Osteoblast (primary cell): ENCODE measurements at regions not wholly inside any gene's neighbourhood (a gene's known extent, or its start where the extent isn't known, plus 50 kb on each side); places are given as distances from the start of the nearest gene placed in this dataset.

Experiments used
- DNase-seq: peaks from one replicate; pipeline ENCODE4 v3.0.0; 2011; ENCODE audit warnings: low spot score, mixed read lengths; ENCODE audit not compliant: insufficient read length; ENCODE audit errors: missing footprints
- H2AFZ ChIP-seq: 2 replicates; pipeline ENCODE4 v1.6.0; 2011; ENCODE audit warnings: mild to moderate bottlenecking, low read length
- H3K27ac ChIP-seq: 2 replicates; pipeline ENCODE4 v1.5.1; 2011; ENCODE audit warnings: mild to moderate bottlenecking, low read depth, low read length, moderate library complexity
- H3K27me3 ChIP-seq: 2 replicates; pipeline ENCODE4 v1.6.0; 2012; ENCODE audit warnings: mild to moderate bottlenecking, control low read depth, inconsistent platforms, low read length, moderate library complexity; ENCODE audit not compliant: insufficient read depth
- H3K36me3 ChIP-seq: 2 replicates; pipeline ENCODE4 v1.5.1; 2011; ENCODE audit warnings: mild to moderate bottlenecking, low read length, control low read depth, moderate library complexity; ENCODE audit not compliant: insufficient read depth
- H3K4me1 ChIP-seq: 2 replicates; pipeline ENCODE4 v1.5.1; 2011; ENCODE audit warnings: mild to moderate bottlenecking, low read length, control low read depth, moderate library complexity; ENCODE audit not compliant: insufficient read depth
- H3K4me2 ChIP-seq: 2 replicates; pipeline ENCODE4 v1.6.0; 2011; ENCODE audit warnings: mild to moderate bottlenecking, low read length; ENCODE audit not compliant: insufficient read depth
- H3K4me3 ChIP-seq: fragments of 200-600 bp; sonication (generic); 3 replicates; pipeline ENCODE4 v1.5.1; 2012; ENCODE audit warnings: mild to moderate bottlenecking, low read length, inconsistent platforms; ENCODE audit not compliant: insufficient read depth
- H3K79me2 ChIP-seq: 2 replicates; pipeline ENCODE4 v1.6.0; 2012; ENCODE audit warnings: mild to moderate bottlenecking, low read length, control low read depth, inconsistent platforms; ENCODE audit not compliant: insufficient read depth
- H3K9me3 ChIP-seq: 2 replicates; pipeline ENCODE4 v1.5.1; 2011; ENCODE audit warnings: low read depth, low read length, control low read depth
- H4K20me1 ChIP-seq: 2 replicates; pipeline ENCODE4 v1.6.0; 2012; ENCODE audit warnings: mild to moderate bottlenecking, low read length, control low read depth; ENCODE audit not compliant: insufficient read depth
- CTCF ChIP-seq: IDR thresholded peaks from 2 replicates; pipeline ENCODE4 v1.5.1; 2011; ENCODE audit warnings: mild to moderate bottlenecking, low read depth, low read length, moderate library complexity; ENCODE audit errors: extremely low read depth

- DNase-seq: no peak
- TF ChIP-seq CTCF: no peak
- no peaks in the 10 kb centered on the region for H3K4me1 ChIP-seq
- H2AFZ ChIP-seq: no peak overlapping the region
- H3K36me3 ChIP-seq: no peaks in the 10 kb centered on the region
- no peaks in the 10 kb centered on the region for H3K27me3 ChIP-seq
- H4K20me1 ChIP-seq: no peaks in the 10 kb centered on the region
- no peaks in the 10 kb centered on the region for H3K79me2 ChIP-seq
- no peak overlapping the region for H3K27ac ChIP-seq
- H3K4me3 ChIP-seq: no peak overlapping the region
- no peak overlapping the region for H3K4me2 ChIP-seq
- H3K9me3 ChIP-seq: no peaks in the 10 kb centered on the region
Observed at GRCh38 chr18:78713726-78714125, 265.9 kb upstream of the SALL3 start.

- no peaks in the 10 kb centered on the region for H3K79me2 ChIP-seq
- TF ChIP-seq CTCF: no peak
- H3K36me3 ChIP-seq: no peaks in the 10 kb centered on the region
- no peaks in the 10 kb centered on the region for H3K4me1 ChIP-seq
- peaks cover 2% of the 10 kb centered on the region for H3K9me3 ChIP-seq
- H3K27me3 ChIP-seq: no peaks in the 10 kb centered on the region
- H2AFZ ChIP-seq: no peak overlapping the region
- no peak overlapping the region for H3K4me3 ChIP-seq
- no peak for DNase-seq
- no peak overlapping the region for H3K4me2 ChIP-seq
- no peaks in the 10 kb centered on the region for H4K20me1 ChIP-seq
- no peak overlapping the region for H3K27ac ChIP-seq
Observed at GRCh38 chr18:78716022-78716421, 263.6 kb upstream of the SALL3 start.

- Histone ChIP-seq H3K4me3 (no peak overlapping the region), H3K36me3 (no peaks in the 10 kb centered on the region), H3K27me3 (no peaks in the 10 kb centered on the region), H3K9me3 (peaks cover 2% of the 10 kb centered on the region), H3K4me1 (no peaks in the 10 kb centered on the region), H3K79me2 (no peaks in the 10 kb centered on the region), H2AFZ (no peak overlapping the region), H4K20me1 (no peaks in the 10 kb centered on the region), H3K27ac (no peak overlapping the region), H3K4me2 (no peak overlapping the region)
- DNase-seq: no peak
- TF ChIP-seq CTCF: no peak
Observed at GRCh38 chr18:78716581-78716980, 263.0 kb upstream of the SALL3 start.

GRCh38 chr18:78717051-78717765 lies 262.4 kb upstream of the SALL3 start:
- no peak for DNase-seq
- H3K36me3 ChIP-seq: no peaks in the 10 kb centered on the region
- TF ChIP-seq CTCF: no peak
- H2AFZ ChIP-seq: no peak overlapping the region
- H3K4me3 ChIP-seq: no peak overlapping the region
- peaks cover 2% of the 10 kb centered on the region for H3K9me3 ChIP-seq
- no peaks in the 10 kb centered on the region for H3K79me2 ChIP-seq
- no peaks in the 10 kb centered on the region for H4K20me1 ChIP-seq
- no peaks in the 10 kb centered on the region for H3K4me1 ChIP-seq
- no peaks in the 10 kb centered on the region for H3K27me3 ChIP-seq
- no peak overlapping the region for H3K27ac ChIP-seq
- no peak overlapping the region for H3K4me2 ChIP-seq
